Mesenchymal stem cell (in vitro differentiated cells and primary cell): ENCODE measurements at regions not wholly inside any gene's neighbourhood (a gene's known extent, or its start where the extent isn't known, plus 50 kb on each side); places are given as distances from the start of the nearest gene placed in this dataset.
"Not testable (repeated sequence)": the region's sequence is repeated elsewhere in the genome, so short reads cannot be mapped to it uniquely, and the experiment has no call there.

Experiments
- DNase-seq: peaks from one replicate; pipeline ENCODE4 v3.0.0-alpha.2; 2013
- H2AFZ ChIP-seq: one replicate; pipeline ENCODE4 v1.6.1; 2013; ENCODE audit warnings: low read depth, mild to moderate bottlenecking, control low read depth, inconsistent platforms, low read length, moderate library complexity
- H2AK5ac ChIP-seq: 2 replicates; pipeline ENCODE4 v1.6.1; 2013; ENCODE audit warnings: low read length, moderate library complexity, mild to moderate bottlenecking, inconsistent platforms; ENCODE audit not compliant: severe bottlenecking
- H2BK120ac ChIP-seq: one replicate; pipeline ENCODE4 v1.6.1; 2013; ENCODE audit warnings: low read depth, mild to moderate bottlenecking, inconsistent platforms, low read length, moderate library complexity
- H2BK12ac ChIP-seq, 2 experiments: one replicate each; pipeline ENCODE4 v1.6.1; 2013; ENCODE audit warnings: inconsistent platforms in 2 of 2, low read length in 2 of 2, mild to moderate bottlenecking in 2 of 2, moderate library complexity in 2 of 2, control low read depth in 1 of 2
- H2BK15ac ChIP-seq: one replicate; pipeline ENCODE4 v1.6.1; 2013; ENCODE audit warnings: mild to moderate bottlenecking, low read depth, inconsistent platforms; ENCODE audit not compliant: poor library complexity, severe bottlenecking
- H2BK5ac ChIP-seq: 2 replicates; pipeline ENCODE4 v1.6.1; 2013; ENCODE audit warnings: low read depth, mild to moderate bottlenecking, low read length, control low read depth, inconsistent platforms; ENCODE audit not compliant: poor library complexity, severe bottlenecking
- H3K14ac ChIP-seq, 2 experiments: one replicate each; pipeline ENCODE4 v1.6.1; 2013; ENCODE audit warnings: inconsistent platforms in 2 of 2, low read length in 2 of 2, control low read depth in 1 of 2, mild to moderate bottlenecking in 1 of 2, moderate library complexity in 1 of 2
- H3K18ac ChIP-seq, 2 experiments: one replicate each; pipeline ENCODE4 v1.6.1; 2013; ENCODE audit warnings: inconsistent platforms in 2 of 2, low read length in 2 of 2, control low read depth in 1 of 2, low read depth in 1 of 2, mild to moderate bottlenecking in 1 of 2
- H3K23ac ChIP-seq, 2 experiments: one replicate each; pipeline ENCODE4 v1.6.1; 2013; ENCODE audit warnings: inconsistent platforms in 2 of 2, low read length in 2 of 2, mild to moderate bottlenecking in 2 of 2, moderate library complexity in 2 of 2, control low read depth in 1 of 2
- H3K27ac ChIP-seq: 2 replicates; pipeline ENCODE4 v1.5.1; 2013; ENCODE audit warnings: mild to moderate bottlenecking, moderate library complexity, low read length, control low read depth, inconsistent platforms; ENCODE audit not compliant: poor library complexity, severe bottlenecking
- H3K27me3 ChIP-seq, 2 experiments: 2 replicates each; pipeline versions ENCODE4 v1.6.1 to v1.7.0; 2013; ENCODE audit warnings: low read length in 2 of 2, mild to moderate bottlenecking in 2 of 2, moderate library complexity in 2 of 2, control low read depth in 1 of 2, inconsistent platforms in 1 of 2; ENCODE audit not compliant: control insufficient read depth in 1 of 2, insufficient read depth in 1 of 2
- H3K36me3 ChIP-seq, 2 experiments: 2 replicates each; pipeline versions ENCODE4 v1.6.1 to v1.7.0; 2013; ENCODE audit warnings: low read length in 2 of 2, control low read depth in 1 of 2, inconsistent platforms in 1 of 2, low read depth in 1 of 2, mild to moderate bottlenecking in 1 of 2; ENCODE audit not compliant: insufficient read depth in 2 of 2, control insufficient read depth in 1 of 2
- H3K4ac ChIP-seq, 2 experiments: one replicate each; pipeline ENCODE4 v1.6.1; 2013; ENCODE audit warnings: inconsistent platforms in 2 of 2, low read length in 2 of 2, mild to moderate bottlenecking in 2 of 2, moderate library complexity in 2 of 2, control low read depth in 1 of 2, low read depth in 1 of 2
- H3K4me1 ChIP-seq: 2 replicates; pipeline ENCODE4 v1.6.1; 2013; ENCODE audit warnings: low read depth, low read length, control low read depth; ENCODE audit not compliant: control insufficient read depth, insufficient read depth
- H3K4me2 ChIP-seq: 2 replicates; pipeline ENCODE4 v1.6.1; 2013; ENCODE audit warnings: low read length, mild to moderate bottlenecking, inconsistent platforms; ENCODE audit not compliant: poor library complexity, severe bottlenecking
- H3K4me3 ChIP-seq, 2 experiments: 2 replicates each; pipeline versions ENCODE4 v1.5.1 to v1.7.0; 2013; ENCODE audit warnings: low read length in 2 of 2, mild to moderate bottlenecking in 2 of 2, control low read depth in 1 of 2, low read depth in 1 of 2; ENCODE audit not compliant: insufficient read depth in 1 of 2
- H3K79me1 ChIP-seq: replicated peaks from 2 replicates; pipeline ENCODE4 v1.6.1; 2013; ENCODE audit warnings: mild to moderate bottlenecking, control low read depth, low read length, inconsistent platforms; ENCODE audit not compliant: poor library complexity, severe bottlenecking
- H3K9ac ChIP-seq: 2 replicates; pipeline ENCODE4 v1.7.0; 2013; ENCODE audit warnings: mild to moderate bottlenecking, low read length, moderate library complexity
- H3K9me3 ChIP-seq: 2 replicates; pipeline ENCODE4 v1.7.0; 2013; ENCODE audit warnings: mild to moderate bottlenecking, low read length; ENCODE audit not compliant: control insufficient read depth
- H4K8ac ChIP-seq: one replicate; pipeline ENCODE4 v1.6.1; 2013; ENCODE audit warnings: inconsistent platforms, mild to moderate bottlenecking, low read length, moderate library complexity
- H4K91ac ChIP-seq: one replicate; pipeline ENCODE4 v1.6.1; 2013; ENCODE audit warnings: mild to moderate bottlenecking, low read length, inconsistent platforms
- WGBS: methylation state at CpG from one replicate; pipeline ENCODE4 v1.1.7; 2013; ENCODE audit warnings: mixed read lengths; 5-methylcytosine and 5-hydroxymethylcytosine counted together

- not testable (repeated sequence) for H2BK120ac ChIP-seq, H3K23ac ChIP-seq, H3K4ac ChIP-seq, H3K9me3 ChIP-seq, H3K36me3 ChIP-seq, H2AFZ ChIP-seq, H3K4me3 ChIP-seq, H2AK5ac ChIP-seq, H3K9ac ChIP-seq, H4K8ac ChIP-seq, H3K27me3 ChIP-seq, H3K27ac ChIP-seq, H2BK12ac ChIP-seq, H2BK5ac ChIP-seq, H3K18ac ChIP-seq, DNase-seq, H4K91ac ChIP-seq, H3K79me1 ChIP-seq, H2BK15ac ChIP-seq, H3K14ac ChIP-seq, H3K4me1 ChIP-seq, H3K4me2 ChIP-seq
- WGBS = 80% methylated on average over 1 of the region's 1 CpG
These were observed 237.8 kb upstream of the NPAP1 start for GRCh38 chr15:24437735-24438134.

- not testable (repeated sequence) for H2AFZ ChIP-seq, H3K4me1 ChIP-seq, H4K91ac ChIP-seq, H3K14ac ChIP-seq, H3K9me3 ChIP-seq, DNase-seq, H3K79me1 ChIP-seq, H3K23ac ChIP-seq, H3K4me2 ChIP-seq, H2BK12ac ChIP-seq, H2BK120ac ChIP-seq, H3K36me3 ChIP-seq, H3K27me3 ChIP-seq, H3K18ac ChIP-seq, H2BK15ac ChIP-seq, H4K8ac ChIP-seq, H3K27ac ChIP-seq, H3K4ac ChIP-seq, H3K9ac ChIP-seq, H2BK5ac ChIP-seq, H2AK5ac ChIP-seq, H3K4me3 ChIP-seq
- WGBS = 50% methylated on average over 23 of the region's 49 CpGs
These were observed 198.2 kb upstream of the NPAP1 start for GRCh38 chr15:24477107-24478025.

- H2AFZ ChIP-seq, H3K4me3 ChIP-seq, H3K4ac ChIP-seq, H2AK5ac ChIP-seq, H3K9ac ChIP-seq, H4K91ac ChIP-seq, H3K18ac ChIP-seq, H3K4me2 ChIP-seq, H2BK12ac ChIP-seq, H3K27ac ChIP-seq, H3K27me3 ChIP-seq, H2BK5ac ChIP-seq, H3K79me1 ChIP-seq, H4K8ac ChIP-seq, H3K23ac ChIP-seq, H3K4me1 ChIP-seq, H3K14ac ChIP-seq, H3K9me3 ChIP-seq, H2BK120ac ChIP-seq, H3K36me3 ChIP-seq, H2BK15ac ChIP-seq, DNase-seq: not testable (repeated sequence)
- WGBS = 80% methylated on average over 14 of the region's 14 CpGs
These were observed 189.5 kb upstream of the NPAP1 start for GRCh38 chr15:24485885-24486567.

GRCh38 chr15:24488164-24488907, 187.2 kb upstream of the NPAP1 start:
- 69% methylated on average over 8 of the region's 8 CpGs for WGBS
- not testable (repeated sequence) for DNase-seq, H2BK15ac ChIP-seq, H3K4ac ChIP-seq, H4K91ac ChIP-seq, H3K79me1 ChIP-seq, H4K8ac ChIP-seq, H3K9ac ChIP-seq, H3K9me3 ChIP-seq, H2BK5ac ChIP-seq, H3K4me3 ChIP-seq, H2AK5ac ChIP-seq, H3K27me3 ChIP-seq, H3K4me2 ChIP-seq, H3K4me1 ChIP-seq, H3K18ac ChIP-seq, H2BK120ac ChIP-seq, H2AFZ ChIP-seq, H2BK12ac ChIP-seq, H3K23ac ChIP-seq, H3K27ac ChIP-seq, H3K14ac ChIP-seq, H3K36me3 ChIP-seq
